ENCODE measurements at regions not wholly inside any gene's neighbourhood (a gene's known extent, or its start where the extent isn't known, plus 50 kb on each side); places are given as distances from the start of the nearest gene placed in this dataset.

DNA sequence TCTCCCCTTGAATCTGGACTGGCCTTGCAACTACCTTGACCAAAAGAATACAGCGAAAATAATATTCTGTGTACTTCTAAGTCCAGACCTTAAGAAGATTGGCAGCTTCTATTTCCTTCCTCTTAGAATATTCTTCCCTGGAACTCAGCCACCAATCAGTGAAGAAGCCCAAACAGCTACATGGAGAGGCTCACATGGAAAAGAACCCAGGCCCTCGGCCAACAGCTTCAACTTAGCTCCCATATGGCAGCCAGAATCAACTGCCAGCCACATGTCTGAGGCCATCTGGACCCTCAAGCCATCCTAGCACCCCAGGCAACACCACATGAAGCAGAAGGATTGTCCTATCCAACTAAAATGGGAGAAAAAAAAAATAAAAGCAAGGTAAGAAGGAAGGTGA, 178.8 kb downstream of the IBTK start:
- DNase-seq, result no peak

DNA sequence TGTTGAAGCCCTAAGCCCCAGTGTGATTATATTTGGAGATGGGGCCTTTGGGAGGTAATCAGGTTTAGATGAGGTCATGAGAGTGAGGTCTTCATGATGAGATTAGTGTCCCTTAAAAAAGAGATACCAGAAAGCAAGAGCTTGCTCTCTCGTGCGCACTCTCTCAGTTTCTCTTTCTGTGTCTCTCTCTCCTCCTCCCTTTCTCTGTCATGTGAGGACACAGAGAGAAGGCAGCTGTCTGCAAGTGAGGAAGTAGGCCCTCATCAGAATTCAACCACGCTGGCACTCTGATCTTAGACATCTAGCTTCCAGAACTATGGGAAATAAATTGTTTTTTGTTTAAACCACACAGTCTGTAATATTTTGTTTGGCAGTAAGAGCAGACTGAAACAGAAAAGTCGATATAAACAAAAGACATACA, 180.5 kb downstream of the IBTK start:
- DNase-seq, result no peak

DNA sequence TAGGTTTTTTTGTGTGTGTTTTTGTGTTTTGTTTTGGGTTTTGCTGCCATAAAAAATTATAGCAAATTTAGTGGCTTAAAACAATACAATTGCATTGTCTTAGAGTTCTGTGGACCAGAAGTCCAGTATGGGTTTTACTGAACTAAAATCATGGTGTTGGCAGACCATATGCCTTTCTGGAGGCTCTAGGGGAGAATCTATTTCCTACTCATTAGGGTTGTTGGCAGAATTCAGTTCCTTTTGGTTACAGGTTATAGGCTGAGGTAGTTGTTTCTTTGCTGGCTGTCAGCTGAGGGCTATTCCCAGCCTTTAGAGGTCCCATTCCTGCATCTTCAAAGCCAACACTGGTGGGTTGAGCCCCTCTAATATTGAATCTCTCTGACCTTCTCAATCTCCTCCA, 181.3 kb downstream of the IBTK start:
- no peak for DNase-seq

DNA sequence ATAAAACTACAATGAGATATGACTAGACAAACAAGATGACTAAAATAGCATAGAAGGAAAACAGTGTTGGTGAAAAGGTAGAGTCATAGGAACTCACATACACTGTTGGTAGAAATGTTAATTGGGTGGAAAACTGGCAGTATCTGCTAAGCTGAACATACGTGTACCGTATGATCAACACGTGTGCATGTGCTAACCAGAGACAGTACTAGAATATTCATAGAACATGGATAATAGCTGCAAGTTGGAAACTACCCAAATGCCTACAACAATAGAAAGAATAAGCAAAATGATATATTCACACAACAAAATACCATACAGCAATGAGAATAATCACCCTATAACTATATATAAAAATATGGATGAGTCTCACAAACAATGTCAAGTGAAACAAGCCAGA, 184.0 kb downstream of the IBTK start:
- DNase-seq, result no peak

DNA sequence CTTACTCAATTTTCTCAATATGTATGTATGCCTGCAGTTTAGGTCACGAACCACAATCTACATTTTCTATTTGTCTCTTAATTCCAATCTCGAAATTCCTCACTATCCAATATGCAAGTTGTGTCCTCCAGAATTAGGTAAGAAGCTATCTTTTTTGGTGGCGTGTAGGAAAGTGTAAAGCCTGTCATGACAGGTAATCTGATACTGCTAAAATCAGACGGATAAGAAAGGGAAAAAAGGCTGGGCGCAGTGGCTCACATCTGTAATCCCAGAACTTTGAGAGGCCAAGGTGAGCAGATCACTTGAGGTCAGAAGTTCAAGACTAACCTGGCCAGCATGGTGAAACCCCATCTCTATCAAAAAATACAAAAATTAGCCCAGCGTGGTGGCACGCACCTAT, 185.3 kb downstream of the IBTK start:
- DNase-seq, result no peak

DNA sequence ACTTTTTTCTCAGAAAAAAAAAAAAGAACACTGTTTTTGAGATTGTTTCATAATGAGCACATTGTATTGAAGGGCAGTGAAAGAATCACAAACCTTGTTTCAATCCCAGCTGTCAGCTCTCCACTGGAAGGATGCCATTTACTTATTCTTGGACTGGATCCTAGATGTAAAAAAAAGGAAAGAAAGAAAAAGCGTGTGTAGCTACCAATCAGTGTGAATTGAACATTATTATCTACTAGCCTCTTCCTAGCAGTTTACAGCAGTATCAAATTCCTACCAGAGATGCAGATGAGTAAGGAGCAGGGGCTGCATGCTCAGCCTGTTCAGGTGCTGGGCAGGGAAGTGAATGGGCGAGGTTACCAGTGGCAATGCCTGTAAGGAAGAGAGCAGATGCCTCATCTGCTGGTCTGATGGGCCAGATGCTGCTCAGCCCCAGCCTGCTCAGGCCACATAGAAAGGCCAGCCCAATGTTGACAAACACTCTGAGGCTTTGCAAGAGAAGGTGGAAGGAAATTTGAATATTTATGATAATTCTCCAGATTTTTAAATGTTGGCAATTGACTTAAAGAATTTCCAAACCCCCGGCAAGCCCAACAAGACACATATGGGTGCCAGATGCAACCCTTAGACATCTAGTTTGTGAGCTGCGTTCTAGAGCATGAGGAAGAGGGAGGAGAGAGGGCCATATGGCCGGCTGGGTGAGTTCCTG, 189.5 kb downstream of the IBTK start:
- DNase-seq, result no peak

DNA sequence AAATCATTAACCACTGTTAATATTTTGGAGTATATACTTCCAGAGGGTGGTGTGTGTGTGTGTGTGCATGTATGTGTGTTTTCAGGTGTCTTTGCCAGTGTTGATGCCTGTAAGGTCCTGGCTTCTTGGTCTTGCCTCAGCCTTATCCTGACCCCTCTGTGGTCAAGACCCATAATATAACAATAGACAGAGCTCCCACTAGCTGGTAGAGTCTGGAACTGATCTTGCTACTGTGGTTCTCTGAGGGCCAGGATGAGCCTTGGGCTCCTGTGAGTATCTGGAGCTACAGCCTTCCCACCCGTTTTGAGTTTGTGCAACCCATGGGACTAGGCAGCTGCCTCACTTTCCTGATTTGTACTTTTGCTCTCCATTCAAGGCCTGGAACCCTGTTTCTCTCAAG, 191.0 kb downstream of the IBTK start:
- DNase-seq, result no peak

DNA sequence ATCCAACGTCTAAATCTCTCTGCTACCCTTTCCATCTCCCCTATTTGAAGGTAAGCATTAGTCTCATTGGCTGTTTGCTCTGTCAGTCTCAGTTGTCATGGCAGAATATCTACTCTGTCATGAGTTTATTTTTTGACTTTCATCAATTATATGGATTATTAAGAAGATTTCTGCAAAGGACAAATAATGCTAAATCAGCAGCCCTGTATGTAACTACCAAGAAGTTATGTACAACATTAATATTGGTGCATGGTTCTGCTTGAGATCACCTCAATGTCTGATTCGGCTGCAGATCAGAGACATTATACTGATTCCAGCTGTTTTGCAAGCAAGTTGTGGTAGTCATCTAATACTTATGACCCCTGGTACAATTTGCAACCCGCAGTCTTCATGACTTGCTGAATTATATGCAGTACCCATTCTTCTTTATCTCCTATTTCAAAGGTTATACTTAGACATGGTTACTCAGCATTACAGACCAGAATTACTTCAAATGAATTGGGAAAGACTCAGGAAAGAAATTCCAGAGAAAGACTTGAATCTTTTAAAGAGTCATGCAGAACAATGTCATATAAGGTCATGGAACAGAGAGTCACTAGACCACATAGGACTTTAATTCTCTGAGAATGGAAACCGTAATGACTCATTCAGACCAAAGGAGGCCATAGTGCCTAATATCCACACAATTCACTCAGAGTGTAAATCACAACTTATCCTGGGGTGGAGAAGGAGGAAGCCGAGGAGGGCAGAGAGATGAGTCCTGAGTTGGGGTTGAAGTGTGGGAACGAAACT, 201.4 kb downstream of the IBTK start:
- no peak for DNase-seq

DNA sequence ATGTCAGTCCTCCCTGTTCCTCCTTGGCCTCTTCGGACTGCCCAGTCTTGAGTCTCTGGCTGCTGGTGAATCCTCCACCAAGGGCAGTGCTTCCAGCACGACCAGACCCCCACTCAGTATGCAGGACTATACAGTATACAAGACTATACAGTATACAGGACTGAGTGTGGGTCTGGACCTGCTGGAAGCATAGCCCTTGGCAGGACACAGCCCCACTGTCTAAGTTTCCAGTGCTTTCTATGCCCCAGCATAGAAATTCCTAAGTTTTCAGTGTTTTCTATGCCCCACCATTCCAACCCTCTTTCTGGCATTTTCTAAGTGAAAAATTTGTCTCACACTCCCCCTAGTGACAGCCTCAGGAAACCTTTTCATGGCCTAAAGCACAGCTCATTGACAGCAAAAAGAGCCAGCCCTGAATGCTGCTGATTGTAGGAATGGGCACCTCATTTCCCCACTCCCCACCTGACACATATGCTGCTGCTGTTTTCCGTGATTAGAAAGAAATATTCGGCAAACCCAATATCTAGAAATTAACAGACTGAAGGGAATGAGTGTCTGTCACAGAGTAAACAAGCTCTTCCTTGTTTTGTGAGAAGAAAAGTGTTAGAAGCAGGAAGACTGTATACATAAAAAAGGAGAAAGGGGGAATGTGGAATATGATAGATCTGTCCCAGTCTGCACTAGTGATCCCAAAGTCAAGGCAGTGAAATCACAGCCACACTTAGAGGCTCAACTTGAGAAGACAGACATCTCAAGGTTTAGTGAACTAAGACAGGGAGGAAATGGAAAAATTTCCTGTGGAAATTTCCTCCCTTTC, 206.9 kb downstream of the IBTK start:
- DNase-seq, result peak; percentile 70

DNA sequence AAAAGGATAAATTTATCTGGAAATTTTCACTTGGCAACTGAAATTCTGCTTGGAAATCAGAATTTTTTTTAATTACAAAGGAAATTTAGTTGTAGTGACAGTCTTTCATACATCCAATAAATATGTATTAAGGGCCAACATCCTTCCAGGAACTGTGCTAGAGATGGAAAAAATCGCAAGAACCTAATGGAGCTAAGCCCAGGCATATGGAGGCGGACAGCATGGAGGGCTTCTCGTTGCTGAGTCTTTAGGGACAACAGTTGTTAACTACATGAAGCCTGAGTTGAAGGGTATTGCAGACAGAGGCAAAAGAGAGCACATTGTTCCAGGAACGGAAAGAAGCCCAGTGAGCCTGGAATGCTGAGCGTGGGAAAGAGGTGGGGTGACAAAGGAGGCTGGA, 208.9 kb downstream of the IBTK start:
- DNase-seq, result no peak

DNA sequence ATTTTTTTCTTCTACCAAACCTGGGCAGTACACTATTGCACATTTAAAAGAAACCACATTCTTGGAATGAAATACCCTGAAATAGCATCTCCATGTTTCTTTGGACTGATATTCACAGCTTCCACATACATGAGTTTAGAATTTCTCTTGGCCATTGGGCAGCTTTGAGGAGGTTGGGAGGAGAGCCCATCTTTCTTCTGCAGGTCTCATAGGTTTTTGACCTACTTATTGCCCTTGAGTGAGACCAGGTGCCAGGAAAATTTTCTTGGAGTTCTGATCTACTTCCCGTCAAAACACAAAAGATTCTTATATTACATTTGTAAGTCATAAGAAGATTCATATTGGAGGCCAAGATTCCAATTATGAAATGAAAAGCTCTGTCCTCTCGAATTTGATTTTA, 212.0 kb downstream of the IBTK start:
- no peak for DNase-seq

DNA sequence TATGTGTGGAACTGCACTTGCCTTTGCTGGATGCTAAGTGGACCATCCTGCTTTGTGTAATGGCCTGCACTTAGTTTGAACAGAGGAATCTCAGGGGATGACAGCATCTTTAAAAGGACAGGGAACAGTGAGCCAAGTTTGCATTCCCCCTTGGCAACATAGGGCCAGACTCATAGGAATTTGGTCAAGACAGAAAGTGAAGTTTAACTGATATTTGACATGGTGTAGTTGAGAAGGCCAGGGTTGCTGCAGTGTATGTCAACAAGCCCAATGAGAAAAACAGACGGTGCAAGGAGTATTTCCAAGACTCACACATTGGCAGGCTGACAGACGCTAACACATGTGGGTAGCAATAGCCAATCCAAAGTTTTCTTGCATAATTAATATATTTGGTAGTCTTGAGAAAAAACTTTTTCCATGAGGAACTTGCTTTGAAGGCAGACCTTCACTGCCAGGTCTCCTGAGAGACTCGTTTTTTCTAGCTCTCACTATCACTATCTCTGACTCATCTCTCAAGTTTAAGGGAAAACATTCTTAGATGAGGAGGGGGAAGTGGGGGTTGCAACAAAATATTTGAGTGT, 213.8 kb downstream of the IBTK start:
- no peak for DNase-seq

DNA sequence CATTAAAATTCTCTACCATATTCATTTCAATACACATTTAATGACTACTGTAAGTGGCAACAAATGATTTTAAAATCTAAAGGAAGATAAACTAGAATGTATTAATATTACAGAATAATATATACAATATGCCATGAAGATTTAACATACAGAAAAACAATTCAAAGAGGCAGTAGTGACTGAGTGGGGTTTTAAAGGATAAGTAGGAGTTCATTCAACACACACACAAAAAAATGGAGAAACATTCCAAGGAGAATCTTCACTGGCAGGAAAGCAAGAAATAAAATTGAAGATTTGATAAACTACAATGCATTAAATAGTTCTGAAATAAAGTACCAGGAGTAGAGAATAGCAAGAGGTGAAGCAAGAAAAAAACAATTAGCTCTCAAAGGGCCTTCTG, 215.1 kb downstream of the IBTK start:
- DNase-seq, result no peak

DNA sequence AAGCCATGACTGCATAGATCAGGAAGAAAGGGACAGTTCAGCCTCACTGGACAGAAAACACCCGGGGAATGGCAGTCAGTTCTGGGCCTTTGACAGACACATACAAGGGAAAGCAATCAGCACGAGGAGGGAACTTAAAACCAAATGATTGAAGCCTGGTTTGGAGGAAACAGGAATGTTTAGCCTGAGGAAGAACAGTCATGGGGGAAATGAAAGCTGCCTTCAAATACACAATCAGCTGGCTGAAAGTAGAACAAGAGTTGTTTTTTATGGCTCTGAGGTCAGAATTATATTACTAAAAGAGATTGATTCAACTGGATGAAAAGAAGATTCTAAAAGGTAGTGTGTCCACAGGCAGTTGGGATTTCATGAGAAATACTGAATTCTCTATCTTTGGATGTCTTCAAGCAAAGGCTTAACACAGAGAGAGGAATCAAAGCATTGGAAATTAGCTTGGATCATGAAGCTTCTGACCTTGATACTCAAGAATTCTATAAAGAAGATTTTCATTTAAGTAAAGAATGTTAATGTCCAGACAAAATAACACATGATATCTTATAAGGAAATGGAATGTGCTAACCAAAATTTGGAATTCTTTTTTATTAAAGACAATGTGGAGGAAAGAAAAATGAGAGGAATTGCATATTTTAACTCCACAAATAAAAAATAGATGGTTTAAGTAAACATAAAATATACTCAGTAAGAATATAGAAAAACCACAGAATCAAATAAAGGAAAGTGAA, 216.6 kb downstream of the IBTK start:
- DNase-seq, result no peak

DNA sequence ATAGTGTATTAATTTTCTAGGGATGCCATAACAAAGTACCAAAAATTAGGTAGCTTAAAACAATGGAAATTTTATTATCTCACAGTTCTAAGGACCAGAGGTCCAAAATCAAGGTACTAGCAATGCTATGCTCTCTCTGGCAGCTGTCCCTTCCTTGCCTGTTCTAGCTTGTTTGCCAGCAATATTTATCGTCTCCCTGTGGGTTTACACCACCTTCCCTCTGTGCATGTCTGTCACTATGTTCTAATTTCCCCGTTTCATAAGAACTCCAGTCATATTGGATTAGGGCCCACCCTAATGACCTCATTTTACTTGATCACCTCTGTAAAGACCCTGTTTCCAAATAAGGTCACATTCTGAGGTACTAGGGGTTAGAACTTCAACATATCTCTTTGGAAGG, 217.2 kb downstream of the IBTK start:
- no peak for DNase-seq

DNA sequence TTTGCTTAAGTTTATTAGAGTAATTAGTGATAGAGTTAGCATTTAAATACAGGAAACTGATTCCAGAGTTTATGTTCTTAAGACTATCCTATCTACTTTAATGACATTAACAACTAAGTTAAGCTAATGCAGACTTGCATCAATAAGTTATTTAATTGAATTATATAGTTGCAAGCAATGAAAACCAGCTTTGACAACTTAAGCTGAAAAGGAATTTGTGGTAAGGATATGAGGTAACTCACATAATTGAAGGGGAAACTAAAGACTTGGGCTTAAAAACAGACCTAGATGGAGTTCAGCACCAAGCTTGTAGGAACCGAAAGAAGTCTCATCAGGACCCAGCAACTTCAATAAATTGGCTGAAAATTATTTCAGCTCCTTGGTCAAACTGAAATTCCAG, 222.3 kb downstream of the IBTK start:
- DNase-seq, result no peak

DNA sequence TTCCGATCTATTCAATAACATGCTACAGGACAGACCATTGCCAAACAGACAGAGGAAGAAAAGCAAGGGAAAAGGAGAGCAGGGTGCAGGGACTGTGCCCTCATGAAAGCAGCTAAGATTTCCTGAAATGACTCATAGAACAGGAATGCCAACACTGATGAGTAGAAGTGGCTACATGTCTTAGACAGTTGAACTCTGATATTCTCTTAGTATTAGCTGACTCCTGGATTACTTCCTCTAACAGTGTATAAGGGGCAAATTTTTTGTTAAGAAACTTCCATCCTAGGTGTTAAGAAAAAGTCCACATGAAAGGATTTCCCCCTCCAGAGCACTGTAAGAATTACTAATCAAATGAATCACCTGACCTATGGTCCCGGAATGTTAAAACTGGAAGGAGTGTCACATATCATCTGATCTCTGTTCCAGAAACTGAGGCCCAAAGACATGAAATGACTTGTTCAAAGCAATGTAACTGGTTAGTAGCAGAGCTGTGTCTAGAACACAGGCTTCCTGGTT, 224.9 kb downstream of the IBTK start:
- DNase-seq, result no peak

DNA sequence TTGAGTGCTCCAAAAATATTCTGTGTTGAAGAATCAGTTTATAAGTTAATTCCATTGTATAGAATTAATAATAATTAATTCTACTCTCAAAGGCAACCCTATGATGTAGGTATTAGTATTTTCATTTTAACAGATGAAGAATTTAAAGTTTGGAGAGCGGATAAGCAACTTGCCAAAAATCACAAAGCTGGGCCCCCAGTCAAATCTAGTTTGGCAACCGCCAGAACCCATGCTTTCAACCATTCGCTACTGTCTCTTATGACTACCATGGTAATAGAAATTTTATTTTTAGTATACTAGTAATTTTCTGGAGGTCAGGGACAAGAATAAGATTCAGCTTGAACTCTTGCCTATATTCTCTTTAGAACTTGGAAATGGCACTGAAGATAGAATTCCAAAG, 229.8 kb downstream of the IBTK start:
- no peak for DNase-seq

DNA sequence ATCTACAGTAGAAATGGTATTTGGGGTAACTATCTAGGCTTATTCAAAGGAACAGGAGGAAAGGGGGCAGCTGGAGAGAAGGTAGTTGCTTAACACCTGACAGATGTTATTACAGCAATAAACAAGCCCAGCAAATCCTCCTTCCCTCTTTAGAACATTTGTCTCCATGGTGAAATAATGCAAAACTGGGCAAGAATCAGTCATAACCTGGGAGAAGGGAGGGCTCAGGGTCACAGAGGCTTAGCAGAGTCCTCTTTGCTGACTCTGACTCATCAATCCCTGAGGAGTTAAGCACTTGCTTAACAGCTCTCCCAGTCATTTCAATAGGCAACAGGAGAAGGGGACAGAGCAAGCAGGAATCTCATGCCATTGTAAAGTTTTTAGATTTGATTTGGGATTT, 230.3 kb downstream of the IBTK start:
- no peak for DNase-seq

DNA sequence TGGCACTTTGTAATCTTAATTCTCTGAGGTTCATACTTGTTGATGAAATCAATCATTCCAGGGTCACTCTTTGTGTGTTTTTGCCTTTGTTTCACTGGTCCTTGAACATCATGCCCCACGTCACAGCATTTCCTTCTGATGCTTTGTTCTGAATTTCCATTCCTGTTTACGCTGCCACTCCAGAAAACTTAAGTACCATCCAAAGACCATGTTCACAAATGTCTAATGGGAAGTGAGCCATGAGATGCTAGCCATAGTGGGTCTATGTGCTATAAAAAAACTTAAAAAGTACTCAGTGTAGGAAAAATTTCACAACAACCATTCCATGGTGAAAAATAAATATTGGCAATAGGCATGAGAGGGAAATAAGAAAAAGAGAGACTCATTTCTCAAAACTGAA, 232.0 kb downstream of the IBTK start:
- no peak for DNase-seq

DNA sequence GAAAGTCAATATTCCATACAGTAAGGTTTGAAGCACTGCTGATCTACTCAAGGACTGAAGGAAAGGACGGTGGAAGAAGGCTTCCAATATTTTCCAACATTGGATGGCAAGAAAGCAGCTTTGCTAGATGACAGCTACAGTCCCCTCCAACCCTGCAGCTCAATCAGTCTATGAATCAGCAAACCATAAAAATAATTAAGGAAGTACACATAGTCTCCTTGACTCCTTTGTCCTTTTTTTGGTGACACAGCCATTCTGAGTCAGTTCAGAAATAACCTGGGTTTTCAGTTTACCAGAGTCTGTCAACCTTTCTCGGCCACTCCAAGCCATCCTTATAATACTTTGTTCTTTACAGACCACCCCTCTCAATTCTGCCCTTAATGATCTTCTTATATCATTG, 232.5 kb downstream of the IBTK start:
- no peak for DNase-seq

Measured in hematopoietic multipotent progenitor cell treated with erythropoietin and hydrocortisone succinate and interleukin-3 and kit ligand, for 6 days (in vitro differentiated cells).